ENCODE measurements at regions not wholly inside any gene's neighbourhood (a gene's known extent, or its start where the extent isn't known, plus 50 kb on each side); places are given as distances from the start of the nearest gene placed in this dataset.

DNA sequence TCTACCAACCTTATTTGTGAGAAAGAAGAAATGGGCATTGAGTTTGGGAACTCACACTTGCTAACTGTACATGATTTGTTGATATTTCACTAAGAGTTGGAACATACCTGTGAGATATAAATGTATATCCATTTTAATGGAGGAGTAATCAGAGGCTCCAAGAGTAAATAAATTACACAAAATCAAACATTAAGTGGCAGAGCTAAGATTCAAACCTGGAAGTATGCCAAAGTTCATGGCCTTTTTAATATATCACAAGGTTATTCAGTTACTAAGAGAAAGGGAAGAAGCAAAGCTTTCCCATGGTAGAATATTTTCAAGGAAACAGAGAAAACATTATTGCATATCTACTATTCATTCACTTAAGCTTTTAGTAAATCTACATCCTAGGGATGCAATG, 1641.1 kb downstream of the FAM181B start:
- H3K9me3 ChIP-seq = no peaks in the 10 kb centered on the region
- no peak for DNase-seq
- H3K27me3 ChIP-seq = no peaks in the 10 kb centered on the region
- TF ChIP-seq POLR2A (IDR thresholded peaks at IDR 0.05) (no peak), CTCF (IDR thresholded peaks at IDR 0.05) (no peak)
- no peak overlapping the region for H3K4me3 ChIP-seq
- intact Hi-C loops (cut with DNase I; ENCODE audit: low total_unique reads) = no loop called here
- no peaks in the 10 kb centered on the region for H3K36me3 ChIP-seq (ENCODE audit: low read depth, missing control alignments)
- H3K4me1 ChIP-seq = no peaks in the 10 kb centered on the region
- no peak overlapping the region for H3K27ac ChIP-seq

- no peak for DNase-seq
- intact Hi-C loops (cut with DNase I; ENCODE audit: low total_unique reads) = no loop called here
- H3K27me3 ChIP-seq = no peaks in the 10 kb centered on the region
- H3K27ac ChIP-seq = no peak overlapping the region
- no peaks in the 10 kb centered on the region for H3K36me3 ChIP-seq (ENCODE audit: low read depth, missing control alignments)
- no peak for TF ChIP-seq POLR2A (IDR thresholded peaks at IDR 0.05)
- no peak for TF ChIP-seq CTCF (IDR thresholded peaks at IDR 0.05)
- 69 to 72% methylated on average over 4 of the region's 4 CpGs for WGBS, 2 donors
- H3K4me3 ChIP-seq = no peak overlapping the region
- no peaks in the 10 kb centered on the region for H3K4me1 ChIP-seq
- H3K9me3 ChIP-seq = no peaks in the 10 kb centered on the region
Observed at GRCh38 chr11:81089242-81089641, 1644.4 kb downstream of the FAM181B start.

DNA sequence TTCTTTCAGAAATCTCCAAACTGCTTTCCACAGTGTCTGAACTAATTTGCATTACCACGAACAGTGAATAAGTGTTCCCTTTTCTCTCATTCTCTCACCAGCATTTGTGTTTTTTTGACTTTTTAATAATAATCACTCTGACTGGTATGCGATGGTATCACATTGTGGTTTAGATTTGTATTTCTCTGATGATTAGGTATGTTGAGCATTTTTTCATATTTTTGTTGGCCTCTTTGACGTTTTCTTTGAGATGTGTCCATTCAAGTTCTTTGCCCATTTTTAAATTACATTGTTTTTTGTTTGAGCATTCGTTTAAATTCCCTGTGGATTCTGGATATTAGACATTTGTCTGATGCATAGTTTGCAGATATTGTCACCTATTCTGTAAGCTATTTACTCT, 1639.6 kb upstream of the TENM4 start:
- Histone ChIP-seq H3K4me3 (no peak overlapping the region), H3K27me3 (no peaks in the 10 kb centered on the region), H3K4me1 (no peaks in the 10 kb centered on the region), H3K27ac (no peak overlapping the region), H3K36me3 (ENCODE audit: low read depth, missing control alignments) (no peaks in the 10 kb centered on the region), H3K9me3 (no peaks in the 10 kb centered on the region)
- intact Hi-C loops (cut with DNase I; ENCODE audit: low total_unique reads) = no loop called here
- TF ChIP-seq CTCF (IDR thresholded peaks at IDR 0.05) (no peak), POLR2A (IDR thresholded peaks at IDR 0.05) (no peak)
- WGBS, 2 donors = 87 to 90% methylated on average over 4 of the region's 4 CpGs
- no peak for DNase-seq

- H3K27ac ChIP-seq = no peak overlapping the region
- intact Hi-C loops (cut with DNase I; ENCODE audit: low total_unique reads) = no loop called here
- H3K4me3 ChIP-seq = no peak overlapping the region
- no peaks in the 10 kb centered on the region for H3K36me3 ChIP-seq (ENCODE audit: low read depth, missing control alignments)
- H3K27me3 ChIP-seq = no peaks in the 10 kb centered on the region
- H3K9me3 ChIP-seq = no peaks in the 10 kb centered on the region
- WGBS, 2 donors = 53 to 59% methylated on average over 4 of the region's 4 CpGs
- H3K4me1 ChIP-seq = no peaks in the 10 kb centered on the region
- TF ChIP-seq POLR2A (IDR thresholded peaks at IDR 0.05) (no peak), CTCF (IDR thresholded peaks at IDR 0.05) (no peak)
- DNase-seq = no peak
Observed at GRCh38 chr11:81072273-81072672, 1631.4 kb upstream of the TENM4 start.

- no peak for TF ChIP-seq POLR2A (IDR thresholded peaks at IDR 0.05)
- no peak for TF ChIP-seq CTCF (IDR thresholded peaks at IDR 0.05)
- intact Hi-C loops (cut with DNase I; ENCODE audit: low total_unique reads) = no loop called here
- no peaks in the 10 kb centered on the region for H3K4me1 ChIP-seq
- no peaks in the 10 kb centered on the region for H3K36me3 ChIP-seq (ENCODE audit: low read depth, missing control alignments)
- H3K27me3 ChIP-seq = no peaks in the 10 kb centered on the region
- no peak overlapping the region for H3K27ac ChIP-seq
- 71 to 74% methylated on average over 5 of the region's 5 CpGs for WGBS, 2 donors
- no peaks in the 10 kb centered on the region for H3K9me3 ChIP-seq
- no peak overlapping the region for H3K4me3 ChIP-seq
- no peak for DNase-seq
Observed at GRCh38 chr11:81071606-81072005, 1630.8 kb upstream of the TENM4 start.
